Hematopoietic multipotent progenitor cell treated with erythropoietin and hydrocortisone succinate and interleukin-3 and kit ligand, for 8 days (in vitro differentiated cells): ENCODE measurements at regions not wholly inside any gene's neighbourhood (a gene's known extent, or its start where the extent isn't known, plus 50 kb on each side); places are given as distances from the start of the nearest gene placed in this dataset.
"Not testable (repeated sequence)": the region's sequence is repeated elsewhere in the genome, so short reads cannot be mapped to it uniquely, and the experiment has no call there.

Source experiments
- DNase-seq: peaks from one replicate; pipeline ENCODE4 v3.0.0-alpha.2; 2015

GRCh38 chr5:104904561-104904960, 1342.0 kb upstream of the NUDT12 start:
- DNase-seq, result no peak

GRCh38 chr5:104903941-104904340, 1341.4 kb upstream of the NUDT12 start:
- DNase-seq, result no peak

GRCh38 chr5:104891596-104891995, 1329.0 kb upstream of the NUDT12 start:
- no peak for DNase-seq

- no peak for DNase-seq
Observed at GRCh38 chr5:104890767-104891166, 1328.2 kb upstream of the NUDT12 start.

GRCh38 chr5:104859437-104859836, 1296.8 kb upstream of the NUDT12 start:
- no peak for DNase-seq

- DNase-seq, result not testable (repeated sequence)
Observed at GRCh38 chr5:104852099-104852498, 1289.5 kb upstream of the NUDT12 start.

GRCh38 chr5:104845541-104845940, 1283.0 kb upstream of the NUDT12 start:
- DNase-seq, result no peak

GRCh38 chr5:104843822-104844221, 1281.2 kb upstream of the NUDT12 start:
- no peak for DNase-seq

GRCh38 chr5:104840284-104840683, 1277.7 kb upstream of the NUDT12 start:
- DNase-seq, result no peak

- DNase-seq, result not testable (repeated sequence)
Observed at GRCh38 chr5:104831515-104831914, 1268.9 kb upstream of the NUDT12 start.

- no peak for DNase-seq
Observed at GRCh38 chr5:104821606-104822005, 1259.0 kb upstream of the NUDT12 start.

- no peak for DNase-seq
Observed at GRCh38 chr5:104817127-104817526, 1254.5 kb upstream of the NUDT12 start.

GRCh38 chr5:104815212-104815611, 1252.6 kb upstream of the NUDT12 start:
- no peak for DNase-seq

GRCh38 chr5:104800440-104801048, 1238.0 kb upstream of the NUDT12 start:
- no peak for DNase-seq

GRCh38 chr5:104793755-104794080, 1231.1 kb upstream of the NUDT12 start:
- no peak for DNase-seq

GRCh38 chr5:104793031-104793754, 1230.6 kb upstream of the NUDT12 start:
- DNase-seq, result no peak

GRCh38 chr5:104789366-104789765, 1226.8 kb upstream of the NUDT12 start:
- no peak for DNase-seq

- DNase-seq, result no peak
Observed at GRCh38 chr5:104785097-104785496, 1222.5 kb upstream of the NUDT12 start.

GRCh38 chr5:104774372-104774771, 1211.8 kb upstream of the NUDT12 start:
- DNase-seq, result no peak

GRCh38 chr5:104764197-104764596, 1201.6 kb upstream of the NUDT12 start:
- DNase-seq, result no peak

- no peak for DNase-seq
Observed at GRCh38 chr5:104763216-104763615, 1200.6 kb upstream of the NUDT12 start.

GRCh38 chr5:104757915-104758314, 1195.3 kb upstream of the NUDT12 start:
- DNase-seq, result no peak

GRCh38 chr5:104755806-104756205, 1193.2 kb upstream of the NUDT12 start:
- DNase-seq, result no peak

GRCh38 chr5:104754311-104754995, 1191.9 kb upstream of the NUDT12 start:
- no peak for DNase-seq
